A204.1 (cell line): ENCODE measurements at regions not wholly inside any gene's neighbourhood (a gene's known extent, or its start where the extent isn't known, plus 50 kb on each side); places are given as distances from the start of the nearest gene placed in this dataset.
"Not testable (repeated sequence)": the region's sequence is repeated elsewhere in the genome, so short reads cannot be mapped to it uniquely, and the experiment has no call there.

Experiments used
- FAIRE-seq: peaks from 2 replicates; lab custom pipeline; 2012; peaks lifted over from hg19 to GRCh38; lab: Jason Lieb, UNC

- FAIRE-seq, result no peak
Observed at GRCh38 chr2:195570329-195570728, 86.7 kb upstream of the SLC39A10 start.

DNA sequence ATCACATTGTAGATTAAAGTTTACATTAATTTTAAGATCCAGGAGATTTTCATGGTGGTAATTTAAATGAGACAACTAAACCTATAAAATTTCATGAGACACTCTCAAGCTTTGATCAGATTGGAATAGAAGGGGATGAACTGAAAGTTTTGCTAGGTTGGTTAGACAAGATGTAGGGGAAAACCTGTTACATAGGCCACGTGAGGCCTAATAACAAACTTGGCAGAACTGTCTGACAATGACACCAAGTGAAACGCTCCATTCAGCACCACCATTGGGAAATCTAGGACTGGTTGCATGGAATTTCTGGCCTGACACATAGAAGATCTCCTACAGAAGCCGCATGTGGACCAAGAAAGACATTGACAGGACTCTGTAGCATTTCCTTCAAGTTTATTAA lies 87.8 kb upstream of the SLC39A10 start:
- no peak for FAIRE-seq

DNA sequence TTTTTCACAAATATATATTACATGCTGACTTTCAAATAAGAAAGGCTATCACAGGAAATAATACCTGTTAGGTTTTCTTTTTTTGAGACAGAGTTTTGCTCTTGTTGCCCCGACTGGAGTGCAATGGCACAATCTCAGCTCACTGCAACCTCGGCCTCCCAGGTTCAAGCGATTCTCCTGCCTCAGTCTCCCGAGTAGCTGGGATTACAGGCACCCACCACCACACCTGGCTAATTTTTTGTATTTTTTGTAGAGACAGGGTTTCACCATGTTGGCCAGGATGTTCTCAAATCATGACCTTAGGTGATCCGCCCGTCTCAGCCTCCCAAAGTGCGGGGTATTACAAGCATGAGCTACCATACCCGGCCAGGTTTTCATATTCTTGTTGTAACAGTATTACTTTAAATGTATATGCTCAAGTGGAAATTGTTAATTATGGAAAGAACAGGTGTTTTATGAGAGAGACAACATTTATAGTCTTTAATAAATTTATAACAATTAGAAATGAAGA lies 92.3 kb upstream of the SLC39A10 start:
- FAIRE-seq, result not testable (repeated sequence)

DNA sequence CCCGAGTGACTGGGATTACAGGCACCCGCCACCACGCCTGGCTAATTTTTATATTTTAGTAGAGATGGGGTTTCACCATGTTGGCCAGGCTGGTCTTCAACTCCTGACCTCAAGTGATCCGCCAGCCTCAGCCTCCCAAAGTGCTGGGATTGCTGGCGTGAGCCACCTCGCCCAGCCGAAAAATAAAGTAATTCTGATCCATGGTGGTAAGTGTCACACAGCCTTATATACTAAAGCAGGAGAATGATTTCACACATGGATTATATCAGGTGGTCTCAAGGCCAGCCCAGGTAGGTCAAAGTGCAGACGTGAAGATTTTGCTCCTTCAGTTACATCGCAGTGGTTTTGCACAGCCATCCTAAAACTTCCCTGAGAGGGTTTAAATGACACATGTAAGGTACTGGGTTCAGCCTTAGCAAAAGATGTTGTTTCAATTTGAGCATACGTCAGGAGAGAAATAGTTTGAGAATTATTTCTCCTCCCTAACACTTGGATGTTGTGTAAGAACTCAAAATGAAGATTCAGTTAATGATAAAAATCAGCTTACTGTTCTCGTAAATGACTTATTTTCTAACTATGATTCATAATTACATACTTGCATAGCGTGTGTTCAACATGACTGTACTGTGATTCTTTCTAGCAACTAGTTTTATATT lies 93.0 kb upstream of the SLC39A10 start:
- FAIRE-seq, result no peak

DNA sequence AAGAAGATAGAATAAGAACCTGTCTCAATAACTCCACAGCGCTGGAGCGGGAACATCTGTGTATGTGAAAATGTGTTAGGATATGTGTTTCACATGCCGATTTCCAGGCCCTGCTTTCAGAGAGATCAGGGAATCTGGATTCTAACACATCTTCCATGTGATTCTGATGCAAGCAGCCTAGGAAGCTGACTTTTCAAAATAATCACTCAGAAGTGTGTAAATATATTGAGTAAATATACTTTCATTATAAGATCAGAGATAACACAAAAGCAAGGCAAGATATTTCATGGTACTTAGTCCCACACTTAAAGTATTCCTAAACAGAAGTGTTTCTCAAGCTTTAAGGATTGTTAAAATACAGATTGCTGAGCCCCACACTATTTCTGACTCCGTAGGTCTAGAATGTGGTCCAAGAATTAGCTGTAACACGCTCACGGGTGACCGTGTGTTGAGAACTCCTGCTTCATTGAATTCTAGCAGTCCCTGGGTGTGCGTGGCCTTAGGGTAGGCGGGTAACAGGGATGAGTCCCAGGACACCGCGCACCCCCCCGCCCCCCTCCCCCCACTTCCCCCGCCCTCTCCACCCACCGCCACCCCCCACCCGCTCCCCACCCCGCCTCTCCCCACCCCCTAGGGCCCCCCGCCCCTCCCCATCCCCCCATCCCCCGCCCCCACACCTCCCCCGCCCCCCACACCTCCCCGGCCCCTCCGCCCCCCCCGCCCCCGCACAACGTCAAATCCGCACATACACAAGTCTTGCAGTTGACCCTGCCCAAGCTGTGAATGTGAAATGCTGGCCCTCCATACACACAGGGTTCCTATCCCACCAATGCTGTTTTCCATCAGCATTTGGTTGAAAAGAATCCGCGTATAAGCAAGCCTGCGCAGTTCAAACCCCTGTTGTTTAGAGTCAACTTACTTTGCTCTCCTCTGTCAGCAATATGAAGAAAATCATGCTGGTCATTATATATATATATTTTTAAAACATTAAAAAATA lies 94.2 kb upstream of the SLC39A10 start:
- FAIRE-seq, result no peak

DNA sequence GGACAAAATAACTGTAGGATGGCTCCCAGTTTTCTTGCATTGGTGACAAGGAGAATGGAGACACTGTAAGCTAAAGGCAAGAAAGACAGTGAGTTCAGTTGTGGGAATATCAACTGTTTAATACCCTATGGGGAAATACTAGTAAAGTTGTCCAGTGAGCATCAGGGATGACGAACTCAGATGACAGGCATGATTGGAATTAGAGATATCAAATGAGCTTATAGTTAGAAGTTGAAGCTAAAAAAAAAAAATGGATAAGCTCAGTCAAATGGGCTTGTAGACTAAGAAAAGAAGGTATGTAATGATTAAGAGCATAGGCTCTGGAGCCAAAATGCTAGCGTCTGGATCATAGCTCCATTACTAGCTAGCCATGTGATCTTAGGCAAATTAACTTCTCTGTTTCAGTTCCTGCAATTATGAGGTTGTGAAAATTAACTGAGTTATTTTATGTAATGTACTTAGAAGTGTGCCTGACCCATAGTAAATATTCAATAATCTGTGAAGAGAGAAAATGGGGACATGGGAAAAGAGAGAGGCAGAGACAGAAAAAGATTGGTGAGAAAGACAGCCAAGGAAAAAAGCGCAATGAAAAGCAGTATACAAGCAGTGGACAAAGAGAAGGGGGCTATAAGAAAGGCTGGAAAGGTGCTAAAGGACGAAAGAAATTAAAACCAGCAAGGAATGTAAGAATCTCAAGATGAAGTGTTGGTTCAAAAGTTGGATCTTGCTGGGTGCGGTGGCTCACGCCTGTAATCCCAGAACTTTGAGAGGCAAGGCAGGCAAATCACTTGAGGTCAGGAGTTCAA lies 95.7 kb upstream of the SLC39A10 start:
- FAIRE-seq, result no peak

GRCh38 chr2:195560209-195560895 lies 96.7 kb upstream of the SLC39A10 start:
- no peak for FAIRE-seq

DNA sequence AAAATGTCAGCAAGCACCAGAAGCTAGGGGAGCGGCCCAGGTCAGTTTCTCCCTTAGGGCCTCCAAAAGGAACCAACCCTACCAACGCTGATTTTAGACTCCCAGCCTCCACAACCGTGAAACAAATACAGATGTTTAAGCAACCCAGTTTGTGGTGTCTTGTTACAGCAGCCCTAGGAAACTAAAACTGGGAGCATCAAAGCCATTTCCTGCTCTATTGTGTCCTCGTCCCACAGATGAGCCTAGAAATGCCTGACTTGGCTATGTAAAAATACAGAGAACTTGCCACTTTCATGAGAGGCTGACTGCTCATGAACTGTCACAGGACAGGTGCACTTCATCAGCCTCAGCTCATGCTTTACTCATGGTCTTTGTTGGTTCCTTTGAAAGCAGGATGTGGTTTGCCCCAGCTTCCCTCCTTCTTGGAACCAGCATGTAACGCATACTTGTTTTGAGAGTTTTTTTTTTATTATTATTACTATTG lies 97.6 kb upstream of the SLC39A10 start:
- FAIRE-seq, result no peak

GRCh38 chr2:195555971-195556370 lies 101.1 kb upstream of the SLC39A10 start:
- FAIRE-seq, result no peak

DNA sequence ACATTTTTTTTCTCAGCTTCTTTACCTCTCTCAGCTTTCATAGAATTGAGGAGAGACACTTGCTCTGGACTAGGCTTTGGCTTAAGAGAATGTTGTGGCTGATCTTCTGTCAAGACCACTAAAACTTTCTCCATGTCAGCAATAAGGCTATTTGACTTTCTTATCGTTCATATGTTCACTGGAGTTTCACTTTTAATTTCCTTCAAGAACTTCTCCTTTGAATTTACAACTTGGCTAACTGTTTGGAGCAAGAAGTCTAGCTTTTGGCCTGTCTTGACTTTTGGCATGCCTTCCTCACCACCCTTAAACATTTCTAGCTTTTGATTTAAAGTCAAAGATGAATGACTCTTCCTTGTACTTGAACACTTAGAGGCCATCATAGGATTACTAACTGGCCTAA lies 104.4 kb upstream of the SLC39A10 start:
- no peak for FAIRE-seq

DNA sequence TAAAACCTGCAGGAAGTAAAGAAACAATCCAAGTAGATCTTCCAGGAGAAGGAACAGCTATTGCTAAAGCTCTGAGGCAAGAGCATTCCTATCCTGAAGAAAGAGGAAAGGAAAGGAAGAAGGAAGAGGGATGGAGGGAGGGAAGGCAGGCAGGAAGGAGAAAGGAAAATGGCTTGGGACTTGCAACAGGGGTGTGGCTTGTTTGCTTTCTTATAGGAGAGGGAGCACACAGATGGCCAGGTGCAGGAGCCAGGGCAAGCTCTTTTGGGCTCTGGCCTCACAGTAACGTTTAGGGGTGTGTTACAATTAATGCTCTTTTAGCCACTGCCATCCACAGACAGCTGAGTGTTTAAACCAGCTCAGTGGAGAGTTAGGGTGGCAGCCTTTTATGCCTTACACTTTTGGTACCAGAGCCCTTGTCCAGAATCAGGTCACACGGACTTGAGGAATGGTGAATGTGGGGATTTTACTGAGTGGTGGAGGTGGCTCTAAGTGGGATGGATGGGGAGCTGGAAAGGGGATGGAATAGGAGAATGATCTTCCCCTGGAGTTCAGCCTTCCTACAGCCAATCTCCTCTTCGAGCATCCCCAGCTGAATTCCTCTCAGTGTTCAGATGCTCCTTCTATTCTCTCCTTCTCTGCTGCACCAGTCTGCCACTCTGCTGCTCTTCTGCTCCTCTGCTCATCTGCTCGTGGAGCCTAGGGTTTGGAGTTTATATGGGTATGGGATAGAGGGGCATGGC lies 108.7 kb upstream of the SLC39A10 start:
- FAIRE-seq, result no peak

DNA sequence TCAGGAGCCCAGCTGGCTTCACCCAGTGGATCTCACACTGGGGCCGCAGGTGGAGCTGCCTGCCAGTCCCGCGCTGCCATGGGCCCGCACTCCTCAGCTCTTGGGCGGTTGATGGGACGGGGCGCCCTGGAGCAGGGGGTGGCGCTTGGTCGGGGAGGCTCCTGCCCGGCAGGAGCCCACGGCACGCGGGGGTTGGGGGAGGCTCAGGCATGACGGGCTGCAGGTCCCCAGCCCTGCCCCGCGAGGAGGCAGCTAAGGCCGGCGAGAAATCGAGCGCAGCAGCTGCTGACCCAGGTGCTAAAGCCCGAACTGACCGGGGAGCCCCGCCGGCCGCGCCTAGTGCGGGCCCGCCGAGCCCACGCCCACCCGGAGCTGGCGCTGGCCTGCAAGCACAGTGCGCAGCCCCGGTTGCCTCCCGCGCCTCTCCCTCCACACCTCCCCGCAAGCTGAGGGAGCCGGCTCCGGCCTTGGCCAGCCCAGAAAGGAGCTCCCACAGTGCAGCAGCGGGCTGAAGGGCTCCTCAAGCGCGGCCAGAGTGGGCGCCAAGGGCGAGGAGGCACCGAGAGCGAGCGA lies 109.7 kb upstream of the SLC39A10 start:
- not testable (repeated sequence) for FAIRE-seq

DNA sequence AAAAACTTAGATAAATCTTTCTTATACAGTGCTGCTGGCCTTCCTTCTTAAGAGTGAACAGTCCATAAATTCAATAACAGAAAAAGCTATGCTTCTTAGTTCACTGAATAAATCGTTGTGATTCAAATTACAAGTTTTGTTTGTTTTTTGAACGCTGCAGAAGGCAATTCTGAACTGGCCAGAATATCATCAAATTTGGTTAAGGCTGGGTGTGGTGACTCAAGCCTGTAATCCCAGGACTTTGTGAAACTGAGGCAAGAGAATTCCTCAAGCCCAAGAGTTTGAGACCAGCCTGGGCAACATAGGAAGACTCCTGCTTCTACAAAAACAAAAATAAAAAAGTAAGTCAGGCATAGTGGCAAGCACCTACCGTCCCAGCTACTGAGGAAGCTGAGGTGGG lies 111.2 kb upstream of the SLC39A10 start:
- FAIRE-seq, result no peak

- no peak for FAIRE-seq
Observed at GRCh38 chr2:195543902-195544894, 112.8 kb upstream of the SLC39A10 start.

GRCh38 chr2:195543063-195543462 lies 114.0 kb upstream of the SLC39A10 start:
- no peak for FAIRE-seq

DNA sequence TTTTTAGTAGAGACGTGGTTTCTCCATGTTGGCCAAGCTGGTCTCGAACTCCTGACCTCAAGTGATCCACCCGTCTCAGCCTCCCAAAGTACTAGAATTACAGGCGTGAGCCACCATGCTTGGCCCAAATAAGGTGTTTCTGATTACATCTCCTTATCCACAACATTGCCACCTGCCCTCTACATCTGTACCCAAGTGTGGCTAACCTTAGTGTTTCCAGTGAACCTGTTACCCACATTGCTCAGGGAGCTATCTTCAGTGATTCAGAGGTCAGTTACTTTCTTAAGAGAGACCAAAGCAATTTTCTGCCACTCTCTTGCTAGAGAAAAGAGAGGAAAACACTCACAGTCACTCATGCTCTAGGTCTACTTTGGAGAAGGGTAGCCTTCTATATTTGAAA lies 115.0 kb upstream of the SLC39A10 start:
- no peak for FAIRE-seq

DNA sequence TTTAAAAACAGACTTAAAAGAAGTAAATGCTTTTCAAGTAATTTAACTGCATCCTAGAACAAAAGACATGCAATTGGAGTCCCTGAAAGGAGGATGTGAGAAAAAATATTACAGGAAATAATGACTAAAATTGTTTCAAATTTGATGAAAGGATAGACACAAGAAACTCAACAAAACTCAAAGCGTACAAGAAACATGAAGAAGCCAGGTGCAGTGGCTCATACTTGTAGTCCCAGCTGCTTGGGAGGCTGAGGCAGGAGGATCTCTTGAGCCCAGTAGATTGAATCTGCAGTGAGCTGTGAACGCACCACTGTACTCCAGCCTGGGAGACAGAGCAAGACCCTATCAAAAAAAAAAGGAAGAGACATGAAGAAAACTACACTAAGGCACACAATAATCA lies 118.1 kb upstream of the SLC39A10 start:
- no peak for FAIRE-seq

DNA sequence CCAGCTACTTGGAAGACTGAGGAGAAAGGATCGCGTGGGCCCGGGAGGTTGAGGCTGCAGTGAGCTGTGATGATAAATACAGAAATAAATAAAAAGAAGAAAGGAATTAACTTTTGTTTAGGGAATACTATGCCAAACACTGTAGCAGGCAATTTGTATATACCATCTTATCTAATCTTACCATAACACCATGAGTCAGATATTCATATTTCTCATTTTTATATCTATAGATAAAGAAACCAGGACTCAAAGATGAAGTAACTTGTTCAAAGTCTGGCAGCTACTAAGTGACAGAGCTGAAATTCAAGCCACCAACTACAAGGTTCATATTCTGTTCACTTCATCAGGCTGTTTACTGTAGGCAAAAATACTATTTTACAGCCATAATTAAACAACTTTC lies 119.2 kb upstream of the SLC39A10 start:
- no peak for FAIRE-seq

- FAIRE-seq, result no peak
Observed at GRCh38 chr2:195536906-195537305, 120.1 kb upstream of the SLC39A10 start.
